Hepatocyte (in vitro differentiated cells): ENCODE measurements at regions not wholly inside any gene's neighbourhood (a gene's known extent, or its start where the extent isn't known, plus 50 kb on each side); places are given as distances from the start of the nearest gene placed in this dataset.

Experiments used
- EZH2 ChIP-seq: fragments of 200-600 bp; sonication (generic); IDR thresholded peaks from 2 replicates; pipeline ENCODE4 v1.6.1; 2016; ENCODE audit warnings: antibody characterized with exemption, mild to moderate bottlenecking, borderline replicate concordance
- EZH2phosphoT487 ChIP-seq: fragments of 200-600 bp; sonication (generic); IDR thresholded peaks from one replicate; pipeline ENCODE4 v1.6.1; 2018; ENCODE audit warnings: antibody characterized with exemption, mild to moderate bottlenecking, low read depth, moderate library complexity; ENCODE audit not compliant: unreplicated experiment, severe bottlenecking
- TF ChIP-seq, protein P1 (sequence below): fragments of 200-600 bp; sonication (generic); IDR thresholded peaks from 2 replicates; pipeline ENCODE4 v1.5.1; 2016; ENCODE audit warnings: antibody characterized with exemption, mild to moderate bottlenecking; ENCODE audit not compliant: poor library complexity

DNA sequence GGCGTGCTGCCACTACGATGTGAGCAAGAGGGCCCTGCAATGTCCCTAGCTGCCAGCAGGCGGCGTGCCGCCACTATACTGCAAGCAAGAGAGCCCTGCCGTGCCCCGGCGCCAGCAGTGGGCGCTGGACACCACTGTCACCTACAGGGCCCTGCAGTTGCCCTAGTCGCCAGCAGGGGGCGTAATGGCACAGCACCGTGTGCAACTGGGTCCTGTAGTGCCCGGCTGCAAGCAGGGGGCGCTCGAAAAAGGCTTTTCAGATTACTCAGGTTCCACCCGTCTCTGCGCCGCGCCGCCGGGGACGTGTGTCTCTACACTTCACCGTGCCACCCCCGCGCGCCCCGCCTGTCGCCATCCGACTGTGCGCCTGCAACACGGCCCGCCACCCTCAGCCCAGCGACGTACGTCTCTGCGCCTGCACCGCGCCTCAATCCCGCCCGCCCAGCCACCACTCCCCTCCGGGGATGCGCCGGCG lies 1356.9 kb downstream of the TMEM121 start:
- TF ChIP-seq EZH2 (no peak), EZH2phosphoT487 (no peak)
- TF ChIP-seq, protein P1, sequence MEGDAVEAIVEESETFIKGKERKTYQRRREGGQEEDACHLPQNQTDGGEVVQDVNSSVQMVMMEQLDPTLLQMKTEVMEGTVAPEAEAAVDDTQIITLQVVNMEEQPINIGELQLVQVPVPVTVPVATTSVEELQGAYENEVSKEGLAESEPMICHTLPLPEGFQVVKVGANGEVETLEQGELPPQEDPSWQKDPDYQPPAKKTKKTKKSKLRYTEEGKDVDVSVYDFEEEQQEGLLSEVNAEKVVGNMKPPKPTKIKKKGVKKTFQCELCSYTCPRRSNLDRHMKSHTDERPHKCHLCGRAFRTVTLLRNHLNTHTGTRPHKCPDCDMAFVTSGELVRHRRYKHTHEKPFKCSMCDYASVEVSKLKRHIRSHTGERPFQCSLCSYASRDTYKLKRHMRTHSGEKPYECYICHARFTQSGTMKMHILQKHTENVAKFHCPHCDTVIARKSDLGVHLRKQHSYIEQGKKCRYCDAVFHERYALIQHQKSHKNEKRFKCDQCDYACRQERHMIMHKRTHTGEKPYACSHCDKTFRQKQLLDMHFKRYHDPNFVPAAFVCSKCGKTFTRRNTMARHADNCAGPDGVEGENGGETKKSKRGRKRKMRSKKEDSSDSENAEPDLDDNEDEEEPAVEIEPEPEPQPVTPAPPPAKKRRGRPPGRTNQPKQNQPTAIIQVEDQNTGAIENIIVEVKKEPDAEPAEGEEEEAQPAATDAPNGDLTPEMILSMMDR: peak; percentile 3
